Thymus (tissue), 11 donors: ENCODE measurements at regions not wholly inside any gene's neighbourhood (a gene's known extent, or its start where the extent isn't known, plus 50 kb on each side); places are given as distances from the start of the nearest gene placed in this dataset.

Source experiments
- DNase-seq, 9 donors: peaks; one replicate each; pipeline ENCODE4 v3.0.0-alpha.2; 2013; ENCODE audit warnings: low spot score in 9 of 9, low read depth in 6 of 9, missing footprints in 1 of 9
- H3K27ac ChIP-seq, 2 donors: one replicate each; pipeline ENCODE4 v1.5.1; 2013; ENCODE audit warnings: control low read depth in 1 of 2, low read depth in 1 of 2, low read length in 1 of 2, mild to moderate bottlenecking in 1 of 2, moderate library complexity in 1 of 2
- H3K27me3 ChIP-seq, 2 donors: one replicate each; pipeline ENCODE4 v1.5.1; 2013; ENCODE audit warnings: low read length in 1 of 2; ENCODE audit not compliant: control insufficient read depth in 2 of 2, insufficient read depth in 1 of 2
- H3K36me3 ChIP-seq, 2 donors: one replicate each; pipeline ENCODE4 v1.5.1; 2013; ENCODE audit warnings: low read length in 1 of 2, mild to moderate bottlenecking in 1 of 2, moderate library complexity in 1 of 2; ENCODE audit not compliant: control insufficient read depth in 2 of 2, insufficient read depth in 2 of 2
- H3K4me1 ChIP-seq, 2 donors: one replicate each; pipeline ENCODE4 v1.5.1; 2013; ENCODE audit warnings: low read length in 2 of 2; ENCODE audit not compliant: control insufficient read depth in 2 of 2, insufficient read depth in 2 of 2
- H3K4me3 ChIP-seq, 2 donors: one replicate each; pipeline ENCODE4 v1.5.1; 2013; ENCODE audit warnings: low read length in 2 of 2, control low read depth in 1 of 2, mild to moderate bottlenecking in 1 of 2
- H3K9me3 ChIP-seq, 2 donors: one replicate each; pipeline ENCODE4 v1.5.1; 2013; ENCODE audit warnings: low read length in 1 of 2, mild to moderate bottlenecking in 1 of 2; ENCODE audit not compliant: control insufficient read depth in 2 of 2, insufficient read depth in 1 of 2
- whole genome bisulfite sequencing: extraction: QIAGEN DNeasy Blood & Tissue Kit; methylation state at CpG from one replicate; pipeline ENCODE4 v1.1.7; 2013; 5-methylcytosine and 5-hydroxymethylcytosine counted together
- donor health status: healthy.

GRCh38 chr5:135251093-135251492 is 147.9 kb downstream of the MACROH2A1 start:
- Histone ChIP-seq H3K36me3 (no peaks in the 10 kb centered on the region), H3K9me3 (no peaks in the 10 kb centered on the region), H3K27me3 (no peaks in the 10 kb centered on the region), H3K4me1 (no peaks in the 10 kb centered on the region), H3K4me3 (no peak overlapping the region), H3K27ac (no peak overlapping the region)
- DNase-seq: no peak
- WGBS: 98% methylated on average over 8 of the region's 8 CpGs

- Histone ChIP-seq H3K27ac (no peak overlapping the region), H3K4me3 (no peak overlapping the region), H3K9me3 (no peaks in the 10 kb centered on the region), H3K4me1 (no peaks in the 10 kb centered on the region), H3K27me3 (no peaks in the 10 kb centered on the region), H3K36me3 (no peaks in the 10 kb centered on the region)
- WGBS: 96% methylated on average over 4 of the region's 4 CpGs
- DNase-seq: no peak
Observed at GRCh38 chr5:135250671-135251070, 148.4 kb downstream of the MACROH2A1 start.

GRCh38 chr5:135249658-135250057 is 149.4 kb downstream of the MACROH2A1 start:
- H3K4me1 ChIP-seq: no peaks in the 10 kb centered on the region
- WGBS: 96% methylated on average over 5 of the region's 5 CpGs
- no peaks in the 10 kb centered on the region for H3K36me3 ChIP-seq
- no peak overlapping the region for H3K27ac ChIP-seq
- H3K27me3 ChIP-seq: no peaks in the 10 kb centered on the region
- H3K9me3 ChIP-seq: no peaks in the 10 kb centered on the region
- no peak overlapping the region for H3K4me3 ChIP-seq
- no peak for DNase-seq

- peaks cover 0 to 5% of the 10 kb centered on the region in 2 donors for H3K4me1 ChIP-seq
- no peaks in the 10 kb centered on the region for H3K9me3 ChIP-seq
- 78% methylated on average over 8 of the region's 8 CpGs for WGBS
- no peaks in the 10 kb centered on the region for H3K36me3 ChIP-seq
- no peak for DNase-seq
- no peak overlapping the region for H3K4me3 ChIP-seq
- H3K27me3 ChIP-seq: no peaks in the 10 kb centered on the region
- no peak overlapping the region for H3K27ac ChIP-seq
Observed at GRCh38 chr5:135248801-135249231, 150.2 kb downstream of the MACROH2A1 start.

GRCh38 chr5:135246923-135247795 is 151.9 kb downstream of the MACROH2A1 start:
- H3K36me3 ChIP-seq: no peaks in the 10 kb centered on the region
- no peaks in the 10 kb centered on the region for H3K9me3 ChIP-seq
- DNase-seq: no peak
- no peaks in the 10 kb centered on the region for H3K27me3 ChIP-seq
- 95% methylated on average over 28 of the region's 28 CpGs for WGBS
- peaks cover 0 to 5% of the 10 kb centered on the region in 2 donors for H3K4me1 ChIP-seq
- no peak overlapping the region for H3K4me3 ChIP-seq
- H3K27ac ChIP-seq: no peak overlapping the region

GRCh38 chr5:135246605-135246922 is 152.5 kb downstream of the MACROH2A1 start:
- Histone ChIP-seq H3K27me3 (no peaks in the 10 kb centered on the region), H3K4me3 (no peak overlapping the region), H3K9me3 (no peaks in the 10 kb centered on the region), H3K36me3 (no peaks in the 10 kb centered on the region), H3K27ac (no peak overlapping the region), H3K4me1 (peaks cover 0 to 5% of the 10 kb centered on the region in 2 donors)
- no peak for DNase-seq
- WGBS: 94% methylated on average over 5 of the region's 5 CpGs

GRCh38 chr5:135245521-135246499 is 153.2 kb downstream of the MACROH2A1 start:
- Histone ChIP-seq H3K4me1 (peaks cover 0 to 5% of the 10 kb centered on the region in 2 donors), H3K27me3 (no peaks in the 10 kb centered on the region), H3K4me3 (no peak overlapping the region), H3K27ac (no peak overlapping the region), H3K36me3 (no peaks in the 10 kb centered on the region), H3K9me3 (no peaks in the 10 kb centered on the region)
- 83% methylated on average over 8 of the region's 8 CpGs for WGBS
- no peak for DNase-seq

GRCh38 chr5:135244620-135245021 is 154.4 kb downstream of the MACROH2A1 start:
- DNase-seq: no peak
- H3K4me1 ChIP-seq: peaks cover 0 to 5% of the 10 kb centered on the region in 2 donors
- H3K27ac ChIP-seq: no peak overlapping the region
- WGBS: 100% methylated on average over 3 of the region's 3 CpGs
- no peaks in the 10 kb centered on the region for H3K27me3 ChIP-seq
- H3K4me3 ChIP-seq: no peak overlapping the region
- no peaks in the 10 kb centered on the region for H3K36me3 ChIP-seq
- H3K9me3 ChIP-seq: no peaks in the 10 kb centered on the region
